Uterus (tissue), 3 donors: ENCODE measurements at regions not wholly inside any gene's neighbourhood (a gene's known extent, or its start where the extent isn't known, plus 50 kb on each side); places are given as distances from the start of the nearest gene placed in this dataset.

Experiments used
- DNase-seq, 2 donors: peaks; one replicate each; pipeline ENCODE4 v3.0.0-alpha.2; 2019 to 2020
- H3K27ac ChIP-seq, 2 donors: fragments of 200-600 bp; sonication (generic); 1 replicate in 1 of 2; 2 replicates in 1 of 2; pipeline ENCODE4 v1.5.1; 2016 to 2018
- H3K27me3 ChIP-seq, 2 donors: fragments of 200-600 bp; sonication (generic); one replicate each; pipeline ENCODE4 v1.5.1; 2018 to 2019; ENCODE audit warnings: control low read depth in 1 of 2
- H3K36me3 ChIP-seq, 2 donors: fragments of 200-600 bp; sonication (generic); one replicate each; pipeline ENCODE4 v1.5.1; 2019; ENCODE audit warnings: control low read depth in 1 of 2
- H3K4me1 ChIP-seq, 2 donors: fragments of 200-600 bp; sonication (generic); one replicate each; pipeline ENCODE4 v1.5.1; 2018 to 2019; ENCODE audit warnings: control low read depth in 1 of 2
- H3K4me3 ChIP-seq, 2 donors: fragments of 200-600 bp; sonication (generic); 1 replicate in 1 of 2; 2 replicates in 1 of 2; pipeline ENCODE4 v1.5.1; 2018 to 2019; ENCODE audit warnings: mild to moderate bottlenecking in 1 of 2
- H3K9me3 ChIP-seq, 2 donors: fragments of 200-600 bp; sonication (generic); one replicate each; pipeline ENCODE4 v1.5.1; 2019; ENCODE audit warnings: control low read depth in 1 of 2
- POLR2A ChIP-seq, 2 donors: fragments of 450-650 bp; IDR thresholded peaks; one replicate each; pipeline ENCODE4 v1.6.1; 2016; ENCODE audit warnings: antibody characterized with exemption in 2 of 2, mild to moderate bottlenecking in 1 of 2, moderate library complexity in 1 of 2
- intact Hi-C: fragments of 100-400 bp; cut with DNase I; formaldehyde crosslinking; loops from one replicate; pipeline ENCODE4 v1.15.1; 2023; ENCODE audit warnings: low total_unique reads
- TF ChIP-seq, protein P1 (sequence below), 4 experiments: fragments of 200-600 bp in 2 of 4; fragments of 450-650 bp in 2 of 4; sonication (generic) in 2 of 4; IDR thresholded peaks; one replicate each; pipeline ENCODE4 v1.5.1; 2016 to 2019; ENCODE audit warnings: antibody characterized with exemption in 4 of 4, mild to moderate bottlenecking in 2 of 4, moderate library complexity in 1 of 4
- donor health status: DM: yes; HTN: yes; CAD: no.

DNA sequence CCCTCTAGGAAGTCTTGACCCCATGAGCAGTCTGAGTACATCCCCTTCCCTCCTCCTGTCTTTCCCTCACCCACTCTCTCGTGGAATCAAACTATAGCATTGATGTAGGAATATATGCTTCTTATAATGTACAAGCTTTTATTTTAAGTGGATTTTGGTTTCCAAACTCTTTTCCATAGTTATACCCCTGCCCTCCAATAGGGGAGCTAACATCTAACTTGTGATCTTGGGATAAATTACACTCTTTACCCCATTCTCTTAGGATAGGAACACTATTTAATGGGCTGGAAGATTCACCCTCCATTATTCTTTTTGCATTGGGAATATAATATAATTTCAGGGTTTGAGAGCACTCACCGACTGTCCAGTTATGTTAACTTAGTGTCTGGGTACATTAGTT is 465.9 kb downstream of the GATA3 start:
- no peak for TF ChIP-seq POLR2A (IDR thresholded peaks at IDR 0.05)
- TF ChIP-seq, protein P1, sequence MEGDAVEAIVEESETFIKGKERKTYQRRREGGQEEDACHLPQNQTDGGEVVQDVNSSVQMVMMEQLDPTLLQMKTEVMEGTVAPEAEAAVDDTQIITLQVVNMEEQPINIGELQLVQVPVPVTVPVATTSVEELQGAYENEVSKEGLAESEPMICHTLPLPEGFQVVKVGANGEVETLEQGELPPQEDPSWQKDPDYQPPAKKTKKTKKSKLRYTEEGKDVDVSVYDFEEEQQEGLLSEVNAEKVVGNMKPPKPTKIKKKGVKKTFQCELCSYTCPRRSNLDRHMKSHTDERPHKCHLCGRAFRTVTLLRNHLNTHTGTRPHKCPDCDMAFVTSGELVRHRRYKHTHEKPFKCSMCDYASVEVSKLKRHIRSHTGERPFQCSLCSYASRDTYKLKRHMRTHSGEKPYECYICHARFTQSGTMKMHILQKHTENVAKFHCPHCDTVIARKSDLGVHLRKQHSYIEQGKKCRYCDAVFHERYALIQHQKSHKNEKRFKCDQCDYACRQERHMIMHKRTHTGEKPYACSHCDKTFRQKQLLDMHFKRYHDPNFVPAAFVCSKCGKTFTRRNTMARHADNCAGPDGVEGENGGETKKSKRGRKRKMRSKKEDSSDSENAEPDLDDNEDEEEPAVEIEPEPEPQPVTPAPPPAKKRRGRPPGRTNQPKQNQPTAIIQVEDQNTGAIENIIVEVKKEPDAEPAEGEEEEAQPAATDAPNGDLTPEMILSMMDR (IDR thresholded peaks at IDR 0.05): no peak
- no peaks in the 10 kb centered on the region for H3K9me3 ChIP-seq
- H3K27me3 ChIP-seq: no peaks in the 10 kb centered on the region
- DNase-seq: no peak
- no peak overlapping the region for H3K27ac ChIP-seq
- intact Hi-C loops: no loop called here
- no peaks in the 10 kb centered on the region for H3K36me3 ChIP-seq
- H3K4me3 ChIP-seq: no peak overlapping the region
- no peaks in the 10 kb centered on the region for H3K4me1 ChIP-seq

DNA sequence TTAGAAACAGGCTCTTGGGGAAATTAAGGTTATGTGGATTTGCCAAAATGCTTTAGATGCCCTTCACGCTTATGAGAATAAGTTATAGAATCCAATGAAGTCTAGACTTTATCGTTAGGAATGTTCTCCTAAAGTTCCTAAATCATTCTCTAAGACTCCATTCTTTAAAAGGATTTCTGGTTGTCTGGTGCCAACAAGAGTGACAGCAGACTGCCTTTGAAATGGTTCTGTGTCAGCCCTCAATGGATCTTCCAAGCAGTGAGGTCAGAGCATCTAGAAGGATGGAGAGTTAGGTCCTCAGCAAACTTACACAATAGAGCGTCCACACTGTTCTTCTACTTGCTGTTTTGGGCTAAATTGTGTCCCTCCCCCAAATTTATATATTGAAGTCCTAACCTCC is 473.3 kb downstream of the GATA3 start:
- no peak for TF ChIP-seq POLR2A (IDR thresholded peaks at IDR 0.05)
- TF ChIP-seq, protein P1 (IDR thresholded peaks at IDR 0.05): no peak
- intact Hi-C loops: no loop called here

DNA sequence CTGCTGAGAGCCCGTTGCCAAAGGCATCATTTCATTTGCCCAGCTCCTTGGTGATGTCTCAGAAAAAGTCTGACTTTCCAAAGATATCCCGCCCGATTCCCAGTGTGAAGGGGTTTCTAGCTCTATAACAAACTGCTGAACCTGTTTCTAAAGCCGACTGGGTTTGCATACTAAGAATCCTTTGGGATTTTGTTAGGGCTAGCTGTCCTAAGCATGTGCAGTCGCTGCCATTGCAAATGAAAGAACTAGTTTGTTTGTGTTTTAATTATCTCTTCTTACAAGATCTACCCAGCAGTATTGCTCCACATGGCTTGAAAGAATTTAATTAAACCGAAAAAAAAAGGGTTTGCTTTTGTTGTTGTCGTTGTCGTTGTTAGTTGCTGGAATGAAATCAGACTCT is 476.6 kb downstream of the GATA3 start:
- Histone ChIP-seq H3K4me1 (no peaks in the 10 kb centered on the region), H3K27ac (no peak overlapping the region), H3K9me3 (no peaks in the 10 kb centered on the region), H3K36me3 (no peaks in the 10 kb centered on the region), H3K4me3 (no peak overlapping the region), H3K27me3 (no peaks in the 10 kb centered on the region)
- DNase-seq: no peak
- intact Hi-C loops: no loop called here
- TF ChIP-seq, protein P1 (IDR thresholded peaks at IDR 0.05): no peak
- TF ChIP-seq POLR2A (IDR thresholded peaks at IDR 0.05): no peak

More for the DNA sequence above, 473.3 kb downstream of the GATA3 start:
- no peaks in the 10 kb centered on the region for H3K27me3 ChIP-seq
- no peaks in the 10 kb centered on the region for H3K4me1 ChIP-seq
- no peak for DNase-seq
- no peak overlapping the region for H3K4me3 ChIP-seq
- no peaks in the 10 kb centered on the region for H3K9me3 ChIP-seq
- no peak overlapping the region for H3K27ac ChIP-seq
- H3K36me3 ChIP-seq: no peaks in the 10 kb centered on the region

DNA sequence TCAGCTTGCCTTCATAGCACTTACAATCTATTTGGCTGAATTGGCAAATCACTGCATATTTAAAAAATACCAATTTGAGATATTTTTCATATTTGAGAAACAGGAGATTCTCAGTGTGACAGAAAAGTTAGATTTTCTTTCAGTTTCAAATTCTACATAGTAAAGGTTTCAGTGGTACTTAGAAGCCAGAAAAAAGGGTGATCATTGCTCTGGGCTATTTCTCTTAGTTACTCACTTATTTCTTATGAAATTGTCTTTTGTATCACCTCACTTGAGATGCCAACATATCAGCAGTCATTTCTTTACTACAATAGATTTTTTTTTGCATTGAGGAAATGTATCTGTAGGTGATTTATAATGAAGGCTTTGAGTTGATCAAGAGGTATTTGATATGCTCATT is 478.2 kb downstream of the GATA3 start:
- Histone ChIP-seq H3K27me3 (no peaks in the 10 kb centered on the region), H3K4me3 (no peak overlapping the region), H3K9me3 (no peaks in the 10 kb centered on the region), H3K27ac (no peak overlapping the region), H3K4me1 (no peaks in the 10 kb centered on the region), H3K36me3 (no peaks in the 10 kb centered on the region)
- intact Hi-C loops: no loop called here
- no peak for DNase-seq
- TF ChIP-seq, protein P1 (IDR thresholded peaks at IDR 0.05): no peak
- no peak for TF ChIP-seq POLR2A (IDR thresholded peaks at IDR 0.05)

DNA sequence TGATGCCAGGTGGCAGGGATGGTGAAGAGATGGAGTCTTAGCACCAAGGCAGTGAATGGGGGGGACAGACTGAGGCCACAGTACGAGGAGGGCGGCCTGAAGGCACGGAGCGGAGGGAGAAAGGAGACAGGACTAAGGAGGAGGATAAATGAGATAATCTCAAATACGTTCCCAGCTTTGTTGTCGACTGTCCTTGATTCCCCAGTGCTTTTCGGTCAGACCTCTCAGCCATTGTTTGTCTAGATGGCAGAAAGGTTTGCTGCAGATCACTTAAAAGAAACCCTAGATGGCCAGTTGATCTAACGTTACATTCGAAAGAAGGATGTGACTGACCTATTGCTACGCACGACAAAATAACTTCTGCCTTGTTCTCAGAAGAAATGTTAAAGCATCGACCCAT is 479.0 kb downstream of the GATA3 start:
- DNase-seq: no peak
- H3K36me3 ChIP-seq: no peaks in the 10 kb centered on the region
- H3K27me3 ChIP-seq: no peaks in the 10 kb centered on the region
- no peaks in the 10 kb centered on the region for H3K4me1 ChIP-seq
- TF ChIP-seq POLR2A (IDR thresholded peaks at IDR 0.05): no peak
- TF ChIP-seq, protein P1 (IDR thresholded peaks at IDR 0.05): no peak
- H3K9me3 ChIP-seq: no peaks in the 10 kb centered on the region
- no peak overlapping the region for H3K27ac ChIP-seq
- intact Hi-C loops: no loop called here
- no peak overlapping the region for H3K4me3 ChIP-seq
